ENCODE measurements at regions not wholly inside any gene's neighbourhood (a gene's known extent, or its start where the extent isn't known, plus 50 kb on each side); places are given as distances from the start of the nearest gene placed in this dataset.

DNA sequence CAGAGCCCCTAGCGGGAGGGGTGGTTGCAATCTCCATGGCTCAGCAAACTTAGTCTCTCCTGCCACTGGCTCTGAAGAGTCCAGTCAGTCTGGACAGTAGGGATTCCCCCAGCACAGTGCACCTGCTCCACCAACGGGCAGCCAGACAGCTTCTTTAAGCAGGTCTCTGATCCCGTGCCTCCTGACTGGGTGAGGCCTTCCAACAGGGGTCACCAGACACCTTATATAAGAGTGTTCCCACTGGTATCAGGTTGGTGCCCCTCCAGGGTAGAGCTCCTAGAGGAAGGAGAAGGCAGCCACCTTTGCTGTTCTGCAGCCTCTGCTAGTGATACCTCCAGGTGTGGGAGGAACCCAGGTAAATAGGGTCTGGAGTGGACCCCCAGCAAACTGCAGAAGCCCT lies 1393.4 kb downstream of the STIM2 start:
- H3K27ac ChIP-seq, result no peak overlapping the region
- intact Hi-C loops (cut with DNase I; ENCODE audit: low total_unique reads), result no loop called here

GRCh38 chr4:28256295-28256694 lies 1395.7 kb downstream of the STIM2 start:
- peaks cover 3 to 7% of the 10 kb centered on the region in 2 donors for H3K9me3 ChIP-seq
- intact Hi-C loops (cut with DNase I; ENCODE audit: low total_unique reads), result no loop called here
- TF ChIP-seq CTCF (IDR thresholded peaks at IDR 0.05), result no peak
- TF ChIP-seq POLR2A (IDR thresholded peaks at IDR 0.05), result no peak
- no peak for TF ChIP-seq POLR2AphosphoS5 (IDR thresholded peaks at IDR 0.05)
- H3K4me1 ChIP-seq, result no peaks in the 10 kb centered on the region
- DNase-seq (ENCODE audit: low spot score in 2 of 2), result no peak
- H3K27me3 ChIP-seq, result no peaks in the 10 kb centered on the region
- H3K36me3 ChIP-seq, result no peaks in the 10 kb centered on the region
- H3K27ac ChIP-seq, result no peak overlapping the region
- H3K4me3 ChIP-seq, result no peak overlapping the region

More for the DNA sequence above, 1393.4 kb downstream of the STIM2 start:
- no peak for DNase-seq (ENCODE audit: low spot score in 2 of 2)
- Histone ChIP-seq H3K9me3 (peaks cover 3 to 7% of the 10 kb centered on the region in 2 donors), H3K4me3 (no peak overlapping the region), H3K36me3 (no peaks in the 10 kb centered on the region), H3K4me1 (no peaks in the 10 kb centered on the region), H3K27me3 (no peaks in the 10 kb centered on the region)
- no peak for TF ChIP-seq POLR2AphosphoS5 (IDR thresholded peaks at IDR 0.05)
- no peak for TF ChIP-seq POLR2A (IDR thresholded peaks at IDR 0.05)
- no peak for TF ChIP-seq CTCF (IDR thresholded peaks at IDR 0.05)

DNA sequence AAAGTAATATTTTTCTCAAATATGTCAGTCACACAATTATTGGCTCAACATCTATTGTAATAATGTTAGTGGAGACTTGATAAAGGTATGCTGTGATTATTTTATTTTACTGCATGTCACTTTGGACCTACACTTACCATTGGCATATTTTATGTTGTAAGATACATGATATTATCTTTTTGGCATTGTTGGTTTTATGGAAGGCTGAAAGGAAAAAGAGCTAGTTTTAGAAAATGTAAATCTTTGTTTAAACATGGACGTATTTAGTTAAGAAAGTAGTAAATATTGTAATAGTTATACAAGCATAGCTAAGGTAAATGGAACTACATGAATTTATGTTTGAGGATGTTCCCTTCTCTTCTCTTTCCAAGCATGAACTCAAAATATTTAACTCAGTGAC lies 1399.3 kb downstream of the STIM2 start:
- DNase-seq (ENCODE audit: low spot score in 2 of 2), result no peak
- Histone ChIP-seq H3K9me3 (peaks cover 0 to 7% of the 10 kb centered on the region in 2 donors), H3K36me3 (no peaks in the 10 kb centered on the region), H3K27me3 (no peaks in the 10 kb centered on the region), H3K4me3 (no peak overlapping the region), H3K27ac (no peak overlapping the region), H3K4me1 (no peaks in the 10 kb centered on the region)
- TF ChIP-seq POLR2A (IDR thresholded peaks at IDR 0.05) (no peak), POLR2AphosphoS5 (IDR thresholded peaks at IDR 0.05) (no peak), CTCF (IDR thresholded peaks at IDR 0.05) (no peak)
- intact Hi-C loops (cut with DNase I; ENCODE audit: low total_unique reads), result no loop called here

DNA sequence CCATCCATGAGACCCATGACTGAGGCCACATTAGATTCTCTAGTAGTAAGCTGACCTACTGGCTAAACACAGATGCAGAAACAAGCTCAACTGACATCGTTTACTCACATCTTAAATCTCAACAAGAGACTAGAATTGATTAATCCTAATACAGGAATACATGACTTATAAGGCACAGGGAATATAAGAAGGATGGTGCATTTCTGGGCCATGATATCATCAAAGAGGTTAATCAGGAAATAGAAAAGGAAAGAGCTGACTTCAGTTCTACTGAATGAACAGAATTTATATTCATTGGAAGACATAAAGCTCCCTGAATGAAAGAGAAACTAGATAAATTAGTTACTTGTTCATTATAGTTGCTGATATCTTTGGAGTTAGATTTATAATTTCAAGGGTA lies 1406.5 kb downstream of the STIM2 start:
- Histone ChIP-seq H3K4me1 (no peaks in the 10 kb centered on the region), H3K27ac (no peak overlapping the region), H3K36me3 (no peaks in the 10 kb centered on the region), H3K27me3 (no peaks in the 10 kb centered on the region), H3K9me3 (no peaks in the 10 kb centered on the region), H3K4me3 (no peak overlapping the region)
- DNase-seq (ENCODE audit: low spot score in 2 of 2), result no peak
- intact Hi-C loops (cut with DNase I; ENCODE audit: low total_unique reads), result no loop called here
- no peak for TF ChIP-seq POLR2AphosphoS5 (IDR thresholded peaks at IDR 0.05)
- no peak for TF ChIP-seq CTCF (IDR thresholded peaks at IDR 0.05)
- no peak for TF ChIP-seq POLR2A (IDR thresholded peaks at IDR 0.05)

GRCh38 chr4:28269426-28269825 lies 1408.8 kb downstream of the STIM2 start:
- no peaks in the 10 kb centered on the region for H3K4me1 ChIP-seq
- H3K9me3 ChIP-seq, result no peaks in the 10 kb centered on the region
- H3K27ac ChIP-seq, result no peak overlapping the region
- intact Hi-C loops (cut with DNase I; ENCODE audit: low total_unique reads), result no loop called here
- no peaks in the 10 kb centered on the region for H3K27me3 ChIP-seq
- TF ChIP-seq POLR2A (IDR thresholded peaks at IDR 0.05), result no peak
- TF ChIP-seq CTCF (IDR thresholded peaks at IDR 0.05), result no peak
- no peak for TF ChIP-seq POLR2AphosphoS5 (IDR thresholded peaks at IDR 0.05)
- H3K36me3 ChIP-seq, result no peaks in the 10 kb centered on the region
- no peak for DNase-seq (ENCODE audit: low spot score in 2 of 2)
- H3K4me3 ChIP-seq, result no peak overlapping the region
